ENCODE measurements at regions not wholly inside any gene's neighbourhood (a gene's known extent, or its start where the extent isn't known, plus 50 kb on each side); places are given as distances from the start of the nearest gene placed in this dataset.

DNA sequence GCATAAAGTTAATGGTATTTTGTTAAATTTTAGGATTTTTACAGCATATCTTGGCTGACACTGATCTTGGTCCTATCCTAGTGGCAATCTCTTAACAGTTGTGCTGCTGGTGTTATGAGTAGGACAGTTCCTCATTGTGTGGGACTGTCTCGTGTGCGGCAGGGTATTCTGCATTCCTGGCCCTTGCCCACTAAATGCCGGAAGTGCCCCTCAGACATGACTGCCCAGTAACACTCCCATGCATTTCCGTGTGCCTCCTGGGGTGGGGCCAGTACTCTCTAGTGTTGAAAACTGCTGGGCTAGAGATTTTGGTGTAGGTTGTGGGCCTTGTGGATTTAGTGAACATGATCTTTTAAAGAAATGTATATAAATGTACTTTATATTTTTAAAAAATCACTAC lies 227.1 kb upstream of the DMRT1 start:
- intact Hi-C loops (cut with micrococcal nuclease) = loop anchor here (5.0 to 10.0 kb wide), 2 partner anchors 148 to 390 kb away; no protein-coding TSS in a partner anchor
- TF ChIP-seq, protein P1, sequence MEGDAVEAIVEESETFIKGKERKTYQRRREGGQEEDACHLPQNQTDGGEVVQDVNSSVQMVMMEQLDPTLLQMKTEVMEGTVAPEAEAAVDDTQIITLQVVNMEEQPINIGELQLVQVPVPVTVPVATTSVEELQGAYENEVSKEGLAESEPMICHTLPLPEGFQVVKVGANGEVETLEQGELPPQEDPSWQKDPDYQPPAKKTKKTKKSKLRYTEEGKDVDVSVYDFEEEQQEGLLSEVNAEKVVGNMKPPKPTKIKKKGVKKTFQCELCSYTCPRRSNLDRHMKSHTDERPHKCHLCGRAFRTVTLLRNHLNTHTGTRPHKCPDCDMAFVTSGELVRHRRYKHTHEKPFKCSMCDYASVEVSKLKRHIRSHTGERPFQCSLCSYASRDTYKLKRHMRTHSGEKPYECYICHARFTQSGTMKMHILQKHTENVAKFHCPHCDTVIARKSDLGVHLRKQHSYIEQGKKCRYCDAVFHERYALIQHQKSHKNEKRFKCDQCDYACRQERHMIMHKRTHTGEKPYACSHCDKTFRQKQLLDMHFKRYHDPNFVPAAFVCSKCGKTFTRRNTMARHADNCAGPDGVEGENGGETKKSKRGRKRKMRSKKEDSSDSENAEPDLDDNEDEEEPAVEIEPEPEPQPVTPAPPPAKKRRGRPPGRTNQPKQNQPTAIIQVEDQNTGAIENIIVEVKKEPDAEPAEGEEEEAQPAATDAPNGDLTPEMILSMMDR (IDR thresholded peaks at IDR 0.05) = no peak
- Mint-ChIP-seq H3K27ac (no peak overlapping the region), H3K27me3 (no peaks in the 10 kb centered on the region), H3K4me1 (ENCODE audit: low read depth) (peaks cover 4% of the 10 kb centered on the region), H3K36me3 (ENCODE audit: low read depth) (no peaks in the 10 kb centered on the region), H3K9me3 (no peaks in the 10 kb centered on the region), H3K4me3 (no peak overlapping the region)
- ChIA-PET CTCF (interaction anchor here (0.7 to 2.8 kb wide), 6 partner anchors 12 to 188 kb away, joined by 3 to 17 read pairs (median 5); no protein-coding TSS in a partner anchor), POLR2A (no interaction called here)
- ATAC-seq (no peak), DNase-seq (no peak)

DNA sequence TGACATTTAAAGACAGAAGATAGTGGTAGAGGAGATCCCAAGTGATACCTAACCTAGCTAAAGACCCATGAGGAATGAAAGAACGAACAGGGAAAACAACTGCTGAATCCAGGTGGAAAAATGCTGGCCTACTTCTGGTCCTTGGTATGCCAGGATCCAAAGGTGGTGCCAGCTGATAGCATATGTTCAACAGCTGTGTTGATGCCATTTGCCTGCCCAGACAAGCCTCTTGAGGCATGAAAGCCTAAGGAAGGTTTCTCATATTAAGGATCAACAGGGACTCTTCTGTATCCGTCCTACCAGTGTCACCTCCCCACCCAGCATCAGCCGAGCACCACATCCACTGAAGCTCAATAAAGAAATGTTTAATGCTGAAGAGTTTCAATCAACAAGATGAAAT lies 225.7 kb upstream of the DMRT1 start:
- POLR2A ChIA-PET = no interaction called here
- Mint-ChIP-seq H3K27ac (no peak overlapping the region), H3K36me3 (ENCODE audit: low read depth) (no peaks in the 10 kb centered on the region), H3K4me3 (no peak overlapping the region), H3K9me3 (no peaks in the 10 kb centered on the region), H3K4me1 (ENCODE audit: low read depth) (peaks cover 4% of the 10 kb centered on the region), H3K27me3 (peaks cover 1% of the 10 kb centered on the region)
- CTCF ChIA-PET = interaction anchor here (0.7 to 1.4 kb wide), 4 partner anchors 13 to 394 kb away, joined by 3 to 5 read pairs (median 3); no protein-coding TSS in a partner anchor
- DNase-seq (no peak), ATAC-seq (no peak)
- intact Hi-C loops (cut with micrococcal nuclease) = loop anchor here (10.0 kb wide), 1 partner anchor 389 kb away; no protein-coding TSS in a partner anchor
- TF ChIP-seq, protein P1 (IDR thresholded peaks at IDR 0.05) = no peak

DNA sequence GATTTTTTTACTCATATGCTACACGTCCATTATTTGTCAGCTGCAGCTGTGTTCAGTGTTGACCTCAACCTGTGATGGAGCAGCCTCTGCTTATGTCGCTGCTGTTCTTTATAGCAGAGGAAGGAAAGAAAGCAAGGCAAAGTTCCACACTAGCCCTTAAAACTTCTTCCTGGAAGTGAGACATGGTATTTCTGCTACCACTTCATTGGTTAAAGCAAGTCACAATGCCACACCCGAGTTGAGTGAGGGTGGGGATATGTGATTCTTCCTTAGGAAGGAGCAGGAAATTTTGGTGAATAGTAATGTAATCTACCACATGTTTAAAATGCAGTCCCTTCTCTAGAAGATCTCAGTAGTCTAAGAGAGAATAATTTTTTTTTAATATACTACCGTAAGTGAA lies 224.8 kb upstream of the DMRT1 start:
- DNase-seq (no peak), ATAC-seq (no peak)
- POLR2A ChIA-PET = no interaction called here
- intact Hi-C loops (cut with micrococcal nuclease) = loop anchor here (10.0 kb wide), 1 partner anchor 388 kb away; no protein-coding TSS in a partner anchor
- Mint-ChIP-seq H3K4me1 (ENCODE audit: low read depth) (peaks cover 4% of the 10 kb centered on the region), H3K9me3 (no peaks in the 10 kb centered on the region), H3K4me3 (no peak overlapping the region), H3K27me3 (peaks cover 1% of the 10 kb centered on the region), H3K27ac (no peak overlapping the region), H3K36me3 (ENCODE audit: low read depth) (no peaks in the 10 kb centered on the region)
- TF ChIP-seq, protein P1 (IDR thresholded peaks at IDR 0.05) = no peak
- CTCF ChIA-PET = interaction anchor here (0.7 to 1.3 kb wide), 3 partner anchors 41 to 192 kb away, joined by 3 read pairs; no protein-coding TSS in a partner anchor

DNA sequence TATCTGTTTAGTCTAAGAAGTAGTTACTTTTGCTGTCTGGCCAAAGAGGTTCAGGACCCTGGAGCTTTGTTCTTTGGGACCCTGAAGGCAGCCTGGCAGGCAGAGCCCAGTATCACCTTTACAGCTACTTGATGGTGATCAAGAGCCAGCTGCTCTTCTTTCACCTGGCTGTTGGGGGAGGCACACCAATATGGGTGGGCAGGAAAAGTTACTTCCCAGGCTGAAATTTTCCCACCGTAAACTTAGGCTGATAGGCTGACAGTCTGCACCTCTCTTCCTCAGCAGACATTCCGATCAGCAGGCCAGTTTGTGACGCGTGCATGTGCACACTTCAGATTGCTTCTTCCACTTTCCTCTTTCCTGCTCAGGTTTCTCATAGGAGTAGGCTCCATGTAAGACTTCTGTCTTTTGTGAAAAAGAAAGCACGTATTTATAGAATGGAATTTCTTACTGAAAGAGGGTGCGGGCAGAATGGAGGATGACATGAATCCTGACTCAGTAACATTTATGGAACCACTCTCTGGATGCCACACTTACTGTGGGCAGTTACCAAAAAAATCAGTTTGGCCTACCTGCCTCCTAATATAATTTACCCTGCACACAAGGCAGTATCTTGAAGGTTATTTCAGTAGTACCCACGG lies 223.9 kb upstream of the DMRT1 start:
- intact Hi-C loops (cut with micrococcal nuclease) = loop anchor here (10.0 kb wide), 1 partner anchor 387 kb away; no protein-coding TSS in a partner anchor
- TF ChIP-seq, protein P1 (IDR thresholded peaks at IDR 0.05) = no peak
- H3K27me3 Mint-ChIP-seq = peaks cover 1% of the 10 kb centered on the region

DNA sequence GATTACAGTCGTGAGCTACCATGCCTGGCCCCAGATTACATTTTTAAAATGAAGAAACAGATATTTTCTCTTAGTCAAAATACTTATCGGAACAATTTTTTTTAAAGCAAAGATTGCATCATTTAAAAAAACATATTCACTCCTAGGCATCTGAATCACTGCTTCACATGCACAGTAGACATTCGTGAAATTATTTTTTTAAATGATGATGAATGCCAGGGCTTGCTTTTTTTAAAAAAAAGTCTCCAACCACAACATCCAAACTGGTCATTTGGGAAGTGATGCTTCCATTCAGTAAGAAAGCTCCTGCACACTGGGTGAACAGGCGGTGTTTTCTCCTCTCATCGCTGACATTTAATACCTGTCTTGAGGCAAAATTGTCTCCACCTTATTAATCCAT lies 223.0 kb upstream of the DMRT1 start:
- no peaks in the 10 kb centered on the region for H3K36me3 Mint-ChIP-seq (ENCODE audit: low read depth)
- no peak for ATAC-seq
- CTCF ChIA-PET = no interaction called here
- H3K27me3 Mint-ChIP-seq = peaks cover 1% of the 10 kb centered on the region
- POLR2A ChIA-PET = no interaction called here
- intact Hi-C loops (cut with micrococcal nuclease) = loop anchor here (10.0 kb wide), 1 partner anchor 386 kb away; no protein-coding TSS in a partner anchor
- H3K4me1 Mint-ChIP-seq (ENCODE audit: low read depth) = peaks cover 4% of the 10 kb centered on the region
- no peak overlapping the region for H3K4me3 Mint-ChIP-seq
- no peaks in the 10 kb centered on the region for H3K9me3 Mint-ChIP-seq
- no peak overlapping the region for H3K27ac Mint-ChIP-seq
- DNase-seq = no peak
- TF ChIP-seq, protein P1 (IDR thresholded peaks at IDR 0.05) = no peak

More for the DNA sequence above, 223.9 kb upstream of the DMRT1 start:
- Mint-ChIP-seq H3K9me3 (no peaks in the 10 kb centered on the region), H3K27ac (no peak overlapping the region), H3K4me3 (no peak overlapping the region), H3K36me3 (ENCODE audit: low read depth) (no peaks in the 10 kb centered on the region), H3K4me1 (ENCODE audit: low read depth) (peaks cover 4% of the 10 kb centered on the region)
- CTCF ChIA-PET = interaction anchor here (0.7 to 1.3 kb wide), 3 partner anchors 40 to 191 kb away, joined by 3 read pairs; no protein-coding TSS in a partner anchor
- no peak for DNase-seq
- ATAC-seq = no peak
- POLR2A ChIA-PET = no interaction called here

All from activated CD8-positive, alpha-beta T cell treated with anti-CD3 and anti-CD28 coated beads for 36 hours (primary cell).